RWPE1 (cell line): ENCODE measurements at regions not wholly inside any gene's neighbourhood (a gene's known extent, or its start where the extent isn't known, plus 50 kb on each side); places are given as distances from the start of the nearest gene placed in this dataset.

Source experiments
- CTCF ChIA-PET: fragments of 350-600 bp; sonication (Branson Sonifier 250); formaldehyde crosslinking; extraction: SDS; loops from one replicate; lab custom pipeline; 2021; lab: Yijun Ruan, JAX
- POLR2A ChIA-PET: fragments of 400-600 bp; formaldehyde crosslinking; extraction: SDS; loops from one replicate; lab custom pipeline; 2020; ENCODE audit warnings: antibody characterized with exemption; ENCODE audit not compliant: low non-redundant PET; lab: Yijun Ruan, JAX
- DNase-seq: peaks from one replicate; pipeline ENCODE4 v3.0.0; 2012; ENCODE audit warnings: low spot score
- H3K27ac ChIP-seq: fragments of 450-650 bp; 2 replicates; pipeline ENCODE4 v1.5.1; 2017
- TF ChIP-seq, protein P1 (sequence below): fragments of 450-650 bp; conservative IDR thresholded peaks from 2 replicates; pipeline ENCODE4 v1.5.1; 2017; ENCODE audit warnings: low read depth, mild to moderate bottlenecking

DNA sequence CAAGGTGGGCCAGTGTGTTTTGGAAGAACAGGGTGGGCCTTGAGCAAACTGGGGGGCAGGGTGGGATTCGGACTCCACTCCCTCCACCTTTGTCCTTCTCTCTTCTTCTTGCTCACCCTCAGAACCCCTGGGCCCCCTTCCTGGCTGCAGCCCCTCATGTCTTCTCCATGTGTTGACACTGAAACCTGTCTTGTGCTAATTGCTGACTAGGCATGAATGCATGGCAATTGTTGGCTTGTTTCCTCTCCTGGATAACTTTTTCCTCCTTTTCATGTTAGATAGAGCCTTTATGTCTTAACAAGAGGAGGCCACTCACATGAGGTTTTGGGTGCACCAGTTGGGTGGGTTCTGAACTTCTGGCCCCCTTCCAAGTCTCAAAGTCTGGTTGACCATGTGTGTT lies 181.6 kb upstream of the MKI67 start:
- ChIA-PET CTCF (no interaction called here), POLR2A (no interaction called here)
- no peak overlapping the region for H3K27ac ChIP-seq
- DNase-seq, result no peak
- TF ChIP-seq, protein P1, sequence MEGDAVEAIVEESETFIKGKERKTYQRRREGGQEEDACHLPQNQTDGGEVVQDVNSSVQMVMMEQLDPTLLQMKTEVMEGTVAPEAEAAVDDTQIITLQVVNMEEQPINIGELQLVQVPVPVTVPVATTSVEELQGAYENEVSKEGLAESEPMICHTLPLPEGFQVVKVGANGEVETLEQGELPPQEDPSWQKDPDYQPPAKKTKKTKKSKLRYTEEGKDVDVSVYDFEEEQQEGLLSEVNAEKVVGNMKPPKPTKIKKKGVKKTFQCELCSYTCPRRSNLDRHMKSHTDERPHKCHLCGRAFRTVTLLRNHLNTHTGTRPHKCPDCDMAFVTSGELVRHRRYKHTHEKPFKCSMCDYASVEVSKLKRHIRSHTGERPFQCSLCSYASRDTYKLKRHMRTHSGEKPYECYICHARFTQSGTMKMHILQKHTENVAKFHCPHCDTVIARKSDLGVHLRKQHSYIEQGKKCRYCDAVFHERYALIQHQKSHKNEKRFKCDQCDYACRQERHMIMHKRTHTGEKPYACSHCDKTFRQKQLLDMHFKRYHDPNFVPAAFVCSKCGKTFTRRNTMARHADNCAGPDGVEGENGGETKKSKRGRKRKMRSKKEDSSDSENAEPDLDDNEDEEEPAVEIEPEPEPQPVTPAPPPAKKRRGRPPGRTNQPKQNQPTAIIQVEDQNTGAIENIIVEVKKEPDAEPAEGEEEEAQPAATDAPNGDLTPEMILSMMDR, result no peak

GRCh38 chr10:128310971-128311658 lies 184.9 kb upstream of the MKI67 start:
- no peak for DNase-seq
- CTCF ChIA-PET, result interaction anchor here (0.5 kb wide), 1 partner anchor 609 kb away, joined by 3 read pairs; no protein-coding TSS in a partner anchor
- TF ChIP-seq, protein P1, result no peak
- POLR2A ChIA-PET, result no interaction called here
- H3K27ac ChIP-seq, result no peak overlapping the region

- no peak overlapping the region for H3K27ac ChIP-seq
- TF ChIP-seq, protein P1, result no peak
- ChIA-PET POLR2A (no interaction called here), CTCF (no interaction called here)
- DNase-seq, result no peak
Measured at GRCh38 chr10:128312250-128312649, 186.0 kb upstream of the MKI67 start.

GRCh38 chr10:128314686-128315085 lies 188.5 kb upstream of the MKI67 start:
- ChIA-PET POLR2A (no interaction called here), CTCF (no interaction called here)
- TF ChIP-seq, protein P1, result no peak
- H3K27ac ChIP-seq, result no peak overlapping the region
- no peak for DNase-seq

GRCh38 chr10:128316121-128316726 lies 190.0 kb upstream of the MKI67 start:
- DNase-seq, result no peak
- no peak overlapping the region for H3K27ac ChIP-seq
- ChIA-PET POLR2A (no interaction called here), CTCF (no interaction called here)
- TF ChIP-seq, protein P1, result no peak

DNA sequence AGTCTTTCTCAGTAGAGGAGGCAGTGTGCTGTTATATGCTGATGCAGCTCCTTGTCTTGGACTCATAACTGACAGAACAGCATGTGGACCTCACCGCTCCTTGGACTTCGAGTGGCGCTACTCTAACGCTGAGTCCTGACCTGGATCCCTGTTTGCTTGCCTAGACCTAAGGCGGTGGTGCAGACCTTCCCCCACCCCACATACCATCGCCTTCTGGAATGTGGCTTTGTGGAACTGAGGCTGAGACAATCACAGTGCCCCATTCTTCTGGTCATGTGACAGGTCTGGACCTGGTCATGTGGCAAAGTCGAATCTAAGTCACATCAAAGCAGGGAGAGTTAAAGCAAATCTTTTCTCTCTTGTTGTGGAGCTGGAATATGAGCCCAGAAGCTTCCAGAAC lies 190.7 kb upstream of the MKI67 start:
- TF ChIP-seq, protein P1, result no peak
- DNase-seq, result no peak
- no peak overlapping the region for H3K27ac ChIP-seq
- ChIA-PET CTCF (no interaction called here), POLR2A (no interaction called here)
